ENCODE measurements at regions not wholly inside any gene's neighbourhood (a gene's known extent, or its start where the extent isn't known, plus 50 kb on each side); places are given as distances from the start of the nearest gene placed in this dataset.

GRCh38 chr6:47366335-47366890, 56.7 kb upstream of the TNFRSF21 start:
- Mint-ChIP-seq H3K4me3 (ENCODE audit: unreplicated experiment) (no peak overlapping the region), H3K27ac (ENCODE audit: unreplicated experiment) (no peak overlapping the region), H3K9me3 (ENCODE audit: unreplicated experiment) (no peaks in the 10 kb centered on the region), H3K4me1 (ENCODE audit: low read depth, unreplicated experiment) (peaks cover 16% of the 10 kb centered on the region), H3K36me3 (ENCODE audit: low read depth, unreplicated experiment) (no peaks in the 10 kb centered on the region), H3K27me3 (ENCODE audit: low read depth, unreplicated experiment) (no peaks in the 10 kb centered on the region)
- DNase-seq (ENCODE audit: low read depth) = no peak
- H3K27me3 ChIP-seq (ENCODE audit: insufficient read depth, low read length) = no peaks in the 10 kb centered on the region
- H3K4me2 ChIP-seq (ENCODE audit: low read length) = no peak overlapping the region
- no peak overlapping the region for H3K4me3 ChIP-seq (ENCODE audit: insufficient read depth, low read depth, low read length)
- TF ChIP-seq EZH2 (IDR thresholded peaks at IDR 0.05; ENCODE audit: insufficient read depth, low read length) (no peak), CTCF (IDR thresholded peaks at IDR 0.05; ENCODE audit: insufficient read depth, low read depth, low read length) (no peak)
- H3K4me1 ChIP-seq (ENCODE audit: insufficient read depth, low read length) = no peaks in the 10 kb centered on the region
- no peaks in the 10 kb centered on the region for H4K20me1 ChIP-seq (ENCODE audit: insufficient read depth, low read length)
- H3K9ac ChIP-seq (ENCODE audit: low read length) = no peak overlapping the region
- H3K27ac ChIP-seq (ENCODE audit: low read depth, low read length) = no peak overlapping the region
- no peaks in the 10 kb centered on the region for H3K79me2 ChIP-seq (ENCODE audit: insufficient read depth, low read length)
- H3K36me3 ChIP-seq (ENCODE audit: insufficient read depth, low read length) = no peaks in the 10 kb centered on the region
- H3K9me3 ChIP-seq (ENCODE audit: insufficient read depth, low read depth, low read length) = no peaks in the 10 kb centered on the region
- no peak for FAIRE-seq
- no peak overlapping the region for H2AFZ ChIP-seq (ENCODE audit: low read depth, low read length)

DNA sequence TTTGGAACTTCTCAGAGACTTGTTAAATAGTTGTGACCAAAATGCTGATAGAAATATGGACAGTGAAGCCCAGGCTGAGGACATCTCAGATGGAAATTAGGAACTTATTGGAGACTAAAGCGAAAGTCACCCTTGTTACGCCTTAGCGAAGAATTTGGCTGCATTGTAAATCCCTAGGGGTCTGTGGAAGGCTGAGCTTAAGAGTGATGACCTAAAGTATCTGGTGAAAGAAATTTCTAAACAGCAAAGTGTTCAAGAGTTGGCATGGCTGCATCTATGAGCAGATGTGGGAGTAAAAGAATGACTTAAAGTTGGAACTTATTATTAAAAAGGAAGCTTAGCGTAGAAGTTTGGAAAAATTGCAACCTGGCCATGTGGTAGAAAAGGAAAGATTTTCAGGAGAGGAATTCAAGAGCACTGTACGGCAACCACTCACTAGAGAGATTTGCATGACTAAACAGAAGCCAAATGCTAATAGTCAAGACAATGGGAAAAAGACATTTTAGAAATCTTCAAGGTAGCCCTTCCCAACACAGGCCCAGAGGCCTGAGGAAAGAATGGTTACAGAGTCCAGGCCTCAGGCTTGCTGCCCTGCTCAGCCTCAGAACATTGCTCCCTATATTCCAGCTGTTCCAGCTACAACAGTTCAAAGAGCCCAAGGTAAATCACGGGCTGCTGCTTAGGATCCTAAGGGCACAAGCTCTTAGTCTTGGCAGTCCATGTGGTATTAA, 61.6 kb upstream of the TNFRSF21 start:
- Histone ChIP-seq H3K9me3 (ENCODE audit: insufficient read depth, low read depth, low read length) (no peaks in the 10 kb centered on the region), H3K4me3 (ENCODE audit: insufficient read depth, low read depth, low read length) (no peak overlapping the region), H4K20me1 (ENCODE audit: insufficient read depth, low read length) (no peaks in the 10 kb centered on the region), H2AFZ (ENCODE audit: low read depth, low read length) (no peak overlapping the region), H3K9ac (ENCODE audit: low read length) (no peak overlapping the region), H3K27ac (ENCODE audit: low read depth, low read length) (no peak overlapping the region), H3K36me3 (ENCODE audit: insufficient read depth, low read length) (no peaks in the 10 kb centered on the region), H3K4me1 (ENCODE audit: insufficient read depth, low read length) (no peaks in the 10 kb centered on the region), H3K27me3 (ENCODE audit: insufficient read depth, low read length) (no peaks in the 10 kb centered on the region), H3K79me2 (ENCODE audit: insufficient read depth, low read length) (no peaks in the 10 kb centered on the region), H3K4me2 (ENCODE audit: low read length) (no peak overlapping the region)
- FAIRE-seq = no peak
- H3K9me3 Mint-ChIP-seq (ENCODE audit: unreplicated experiment) = no peaks in the 10 kb centered on the region
- DNase-seq (ENCODE audit: low read depth) = no peak
- no peak for TF ChIP-seq EZH2 (IDR thresholded peaks at IDR 0.05; ENCODE audit: insufficient read depth, low read length)
- TF ChIP-seq CTCF (IDR thresholded peaks at IDR 0.05; ENCODE audit: insufficient read depth, low read depth, low read length) = no peak
- no peak overlapping the region for H3K4me3 Mint-ChIP-seq (ENCODE audit: unreplicated experiment)
- no peak overlapping the region for H3K27ac Mint-ChIP-seq (ENCODE audit: unreplicated experiment)
- peaks cover under 1% of the 10 kb centered on the region for H3K27me3 Mint-ChIP-seq (ENCODE audit: low read depth, unreplicated experiment)
- no peaks in the 10 kb centered on the region for H3K36me3 Mint-ChIP-seq (ENCODE audit: low read depth, unreplicated experiment)
- no peaks in the 10 kb centered on the region for H3K4me1 Mint-ChIP-seq (ENCODE audit: low read depth, unreplicated experiment)

GRCh38 chr6:47371870-47372255, 62.2 kb upstream of the TNFRSF21 start:
- FAIRE-seq (no peak), DNase-seq (ENCODE audit: low read depth) (no peak)
- Histone ChIP-seq H3K27me3 (ENCODE audit: insufficient read depth, low read length) (no peaks in the 10 kb centered on the region), H3K9ac (ENCODE audit: low read length) (no peak overlapping the region), H3K27ac (ENCODE audit: low read depth, low read length) (no peak overlapping the region), H3K4me3 (ENCODE audit: insufficient read depth, low read depth, low read length) (no peak overlapping the region), H3K79me2 (ENCODE audit: insufficient read depth, low read length) (no peaks in the 10 kb centered on the region), H3K9me3 (ENCODE audit: insufficient read depth, low read depth, low read length) (no peaks in the 10 kb centered on the region), H3K36me3 (ENCODE audit: insufficient read depth, low read length) (no peaks in the 10 kb centered on the region), H4K20me1 (ENCODE audit: insufficient read depth, low read length) (no peaks in the 10 kb centered on the region), H3K4me2 (ENCODE audit: low read length) (no peak overlapping the region), H3K4me1 (ENCODE audit: insufficient read depth, low read length) (no peaks in the 10 kb centered on the region), H2AFZ (ENCODE audit: low read depth, low read length) (no peak overlapping the region)
- no peak overlapping the region for H3K4me3 Mint-ChIP-seq (ENCODE audit: unreplicated experiment)
- H3K27ac Mint-ChIP-seq (ENCODE audit: unreplicated experiment) = no peak overlapping the region
- peaks cover 4% of the 10 kb centered on the region for H3K4me1 Mint-ChIP-seq (ENCODE audit: low read depth, unreplicated experiment)
- TF ChIP-seq CTCF (IDR thresholded peaks at IDR 0.05; ENCODE audit: insufficient read depth, low read depth, low read length) = no peak
- no peak for TF ChIP-seq EZH2 (IDR thresholded peaks at IDR 0.05; ENCODE audit: insufficient read depth, low read length)
- no peaks in the 10 kb centered on the region for H3K36me3 Mint-ChIP-seq (ENCODE audit: low read depth, unreplicated experiment)
- H3K27me3 Mint-ChIP-seq (ENCODE audit: low read depth, unreplicated experiment) = peaks cover 3% of the 10 kb centered on the region
- no peaks in the 10 kb centered on the region for H3K9me3 Mint-ChIP-seq (ENCODE audit: unreplicated experiment)

All from astrocyte (in vitro differentiated cells and primary cell).